ENCODE measurements at regions not wholly inside any gene's neighbourhood (a gene's known extent, or its start where the extent isn't known, plus 50 kb on each side); places are given as distances from the start of the nearest gene placed in this dataset.

DNA sequence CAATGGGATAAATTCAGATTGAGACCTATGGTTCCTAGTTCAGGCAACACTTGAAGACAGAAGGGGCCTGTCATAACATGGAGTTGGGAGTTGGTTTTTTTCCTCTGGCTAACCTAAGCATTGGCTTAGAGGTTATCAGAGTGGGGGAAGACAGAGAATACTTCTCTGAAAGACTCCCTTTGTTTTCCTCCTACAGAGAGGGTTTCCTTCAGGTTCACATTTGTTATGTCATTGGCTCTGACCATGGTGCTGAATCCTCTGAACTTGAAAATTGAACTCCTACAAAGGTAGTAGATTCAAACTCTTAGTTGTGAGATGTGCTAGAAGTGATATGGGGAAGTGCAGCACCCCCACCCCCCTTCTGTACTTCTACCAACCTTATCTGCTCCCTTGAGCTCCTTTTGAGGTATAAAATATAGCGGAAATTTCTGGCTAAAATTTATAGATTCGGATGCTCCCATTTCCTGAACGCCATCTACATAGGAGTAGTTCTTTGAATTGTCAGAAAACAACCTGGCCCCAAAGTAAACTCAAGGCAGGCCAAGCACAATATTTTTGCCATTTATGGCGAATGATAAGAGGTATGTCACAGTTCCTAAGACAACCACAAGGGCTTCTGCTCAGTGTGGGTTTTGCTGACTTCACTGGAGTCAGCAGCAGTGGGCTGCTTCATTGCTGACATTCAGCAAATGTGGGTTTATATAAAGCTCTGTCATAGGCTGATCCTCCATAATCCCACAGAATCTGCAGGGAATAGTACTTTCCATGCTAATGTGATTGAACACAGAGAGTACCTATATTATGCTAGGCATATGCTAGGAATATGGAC lies 131.6 kb upstream of the KLF14 start:
- Histone ChIP-seq H4K20me1 (ENCODE audit: control insufficient read depth, extremely low read depth, insufficient read depth, low read length) (no peaks in the 10 kb centered on the region), H3K27ac (ENCODE audit: control insufficient read depth, insufficient read depth, low read length) (no peak overlapping the region), H3K9me1 (ENCODE audit: control insufficient read depth, extremely low read depth, insufficient read depth, low read length) (no peaks in the 10 kb centered on the region), H3K27me3 (ENCODE audit: control insufficient read depth, extremely low read depth, insufficient read depth, low read length) (no peaks in the 10 kb centered on the region), H3K4me3 (ENCODE audit: control insufficient read depth in 2 of 3, extremely low read depth in 1 of 3, insufficient read depth in 2 of 3, low read depth in 1 of 3, low read length in 3 of 3) (no peak overlapping the region), H3K79me2 (ENCODE audit: control insufficient read depth, insufficient read depth, low read length) (no peaks in the 10 kb centered on the region), H3K9ac (ENCODE audit: control insufficient read depth, extremely low read depth, insufficient read depth, low read length) (no peak overlapping the region), H3K4me2 (ENCODE audit: control insufficient read depth, extremely low read depth, insufficient read depth, low read depth, low read length) (no peak overlapping the region), H2AFZ (ENCODE audit: control insufficient read depth, low read length) (no peak overlapping the region), H3K4me1 (ENCODE audit: control insufficient read depth, extremely low read depth, insufficient read depth, low read length) (peaks cover 18% of the 10 kb centered on the region), H3K36me3 (ENCODE audit: control insufficient read depth in 2 of 2, extremely low read depth in 1 of 2, insufficient read depth in 2 of 2, low read length in 2 of 2) (peaks cover 2 to 36% of the 10 kb centered on the region in 2 experiments), H3K9me3 (ENCODE audit: control insufficient read depth, low read depth, low read length) (peaks cover 7% of the 10 kb centered on the region)
- no peak for FAIRE-seq
- no peak for TF ChIP-seq EZH2 (IDR thresholded peaks at IDR 0.05; ENCODE audit: low read length)
- peak in 1 of 3 experiments; percentile 9 for TF ChIP-seq CTCF (optimal IDR thresholded peaks at IDR 0.05 in 1 of 3, IDR thresholded peaks at IDR 0.05 in 1 of 3, conservative IDR thresholded peaks at IDR 0.05 in 1 of 3; ENCODE audit: extremely low read depth in 1 of 3, insufficient read depth in 2 of 3, low read length in 3 of 3)
- dilution Hi-C loops (cut with MboI; ENCODE audit: extremely low pct_ligation_motif_present, low sequenced_read_pairs), result no loop called here
- no peak for DNase-seq (ENCODE audit: low read depth, low spot score)

DNA sequence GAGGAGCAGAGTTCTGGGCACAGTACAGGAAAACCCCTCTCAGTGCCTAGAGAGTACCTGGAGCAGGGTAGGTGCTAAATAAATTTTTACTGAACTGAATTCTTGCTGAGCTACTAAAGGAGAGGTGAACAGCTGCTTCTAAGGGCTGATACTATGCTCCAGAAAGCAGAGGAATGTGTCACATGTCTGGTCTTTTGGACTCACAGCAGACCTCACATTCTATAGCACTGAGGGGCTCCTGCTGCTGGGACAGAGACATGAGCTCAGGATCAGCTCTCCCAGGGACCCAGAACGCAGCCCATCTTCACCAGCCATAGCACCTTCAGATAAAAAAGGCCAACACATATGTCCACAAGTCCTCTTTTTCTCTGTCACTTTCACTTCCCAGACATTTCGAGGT lies 133.0 kb upstream of the KLF14 start:
- no peaks in the 10 kb centered on the region for H3K9me3 ChIP-seq (ENCODE audit: control insufficient read depth, low read depth, low read length)
- no peak overlapping the region for H3K27ac ChIP-seq (ENCODE audit: control insufficient read depth, insufficient read depth, low read length)
- no peak for TF ChIP-seq CTCF (optimal IDR thresholded peaks at IDR 0.05 in 1 of 3, IDR thresholded peaks at IDR 0.05 in 1 of 3, conservative IDR thresholded peaks at IDR 0.05 in 1 of 3; ENCODE audit: extremely low read depth in 1 of 3, insufficient read depth in 2 of 3, low read length in 3 of 3)
- TF ChIP-seq EZH2 (IDR thresholded peaks at IDR 0.05; ENCODE audit: low read length), result no peak
- dilution Hi-C loops (cut with MboI; ENCODE audit: extremely low pct_ligation_motif_present, low sequenced_read_pairs), result no loop called here
- H3K4me1 ChIP-seq (ENCODE audit: control insufficient read depth, extremely low read depth, insufficient read depth, low read length), result peaks cover 18% of the 10 kb centered on the region
- H3K27me3 ChIP-seq (ENCODE audit: control insufficient read depth, extremely low read depth, insufficient read depth, low read length), result no peaks in the 10 kb centered on the region
- H2AFZ ChIP-seq (ENCODE audit: control insufficient read depth, low read length), result no peak overlapping the region
- peaks cover 2 to 39% of the 10 kb centered on the region in 2 experiments for H3K36me3 ChIP-seq (ENCODE audit: control insufficient read depth in 2 of 2, extremely low read depth in 1 of 2, insufficient read depth in 2 of 2, low read length in 2 of 2)
- no peaks in the 10 kb centered on the region for H3K79me2 ChIP-seq (ENCODE audit: control insufficient read depth, insufficient read depth, low read length)
- DNase-seq (ENCODE audit: low read depth, low spot score) (no peak), FAIRE-seq (no peak)
- H3K9ac ChIP-seq (ENCODE audit: control insufficient read depth, extremely low read depth, insufficient read depth, low read length), result no peak overlapping the region
- H4K20me1 ChIP-seq (ENCODE audit: control insufficient read depth, extremely low read depth, insufficient read depth, low read length), result no peaks in the 10 kb centered on the region
- no peak overlapping the region for H3K4me3 ChIP-seq (ENCODE audit: control insufficient read depth in 2 of 3, extremely low read depth in 1 of 3, insufficient read depth in 2 of 3, low read depth in 1 of 3, low read length in 3 of 3)
- H3K9me1 ChIP-seq (ENCODE audit: control insufficient read depth, extremely low read depth, insufficient read depth, low read length), result no peaks in the 10 kb centered on the region
- no peak overlapping the region for H3K4me2 ChIP-seq (ENCODE audit: control insufficient read depth, extremely low read depth, insufficient read depth, low read depth, low read length)

Measured in keratinocyte (primary cell).